ENCODE measurements at regions not wholly inside any gene's neighbourhood (a gene's known extent, or its start where the extent isn't known, plus 50 kb on each side); places are given as distances from the start of the nearest gene placed in this dataset.

- DNase-seq (ENCODE audit: low read depth in 2 of 2): no peak
Measured at GRCh38 chr10:128465697-128466096, 339.5 kb upstream of the MKI67 start.

GRCh38 chr10:128466831-128467371 lies 340.7 kb upstream of the MKI67 start:
- DNase-seq (ENCODE audit: low read depth in 2 of 2): no peak

GRCh38 chr10:128468462-128468861 lies 342.2 kb upstream of the MKI67 start:
- DNase-seq (ENCODE audit: low read depth in 2 of 2): no peak

GRCh38 chr10:128469515-128469914 lies 343.3 kb upstream of the MKI67 start:
- DNase-seq (ENCODE audit: low read depth in 2 of 2): no peak

GRCh38 chr10:128470321-128470965 lies 344.2 kb upstream of the MKI67 start:
- no peak for DNase-seq (ENCODE audit: low read depth in 2 of 2)

GRCh38 chr10:128471151-128471550 lies 344.9 kb upstream of the MKI67 start:
- DNase-seq (ENCODE audit: low read depth in 2 of 2): no peak

- no peak for DNase-seq (ENCODE audit: low read depth in 2 of 2)
Measured at GRCh38 chr10:128472196-128472595, 346.0 kb upstream of the MKI67 start.

GRCh38 chr10:128473396-128473795 lies 347.2 kb upstream of the MKI67 start:
- DNase-seq (ENCODE audit: low read depth in 2 of 2): no peak

- DNase-seq (ENCODE audit: low read depth in 2 of 2): no peak
Measured at GRCh38 chr10:128473911-128474310, 347.7 kb upstream of the MKI67 start.

GRCh38 chr10:128474571-128474970 lies 348.3 kb upstream of the MKI67 start:
- DNase-seq (ENCODE audit: low read depth in 2 of 2): no peak

- DNase-seq (ENCODE audit: low read depth in 2 of 2): no peak
Measured at GRCh38 chr10:128475686-128476367, 349.6 kb upstream of the MKI67 start.

- no peak for DNase-seq (ENCODE audit: low read depth in 2 of 2)
Measured at GRCh38 chr10:128476368-128476725, 350.1 kb upstream of the MKI67 start.

GRCh38 chr10:128476845-128477244 lies 350.6 kb upstream of the MKI67 start:
- no peak for DNase-seq (ENCODE audit: low read depth in 2 of 2)

GRCh38 chr10:128480601-128481000 lies 354.4 kb upstream of the MKI67 start:
- no peak for DNase-seq (ENCODE audit: low read depth in 2 of 2)

GRCh38 chr10:128481152-128481840 lies 355.1 kb upstream of the MKI67 start:
- DNase-seq (ENCODE audit: low read depth in 2 of 2): no peak

GRCh38 chr10:128482052-128482451 lies 355.8 kb upstream of the MKI67 start:
- no peak for DNase-seq (ENCODE audit: low read depth in 2 of 2)

GRCh38 chr10:128483216-128483615 lies 357.0 kb upstream of the MKI67 start:
- no peak for DNase-seq (ENCODE audit: low read depth in 2 of 2)

GRCh38 chr10:128484041-128484440 lies 357.8 kb upstream of the MKI67 start:
- no peak for DNase-seq (ENCODE audit: low read depth in 2 of 2)

- DNase-seq (ENCODE audit: low read depth in 2 of 2): no peak
Measured at GRCh38 chr10:128485701-128486235, 359.5 kb upstream of the MKI67 start.

- DNase-seq (ENCODE audit: low read depth in 2 of 2): no peak
Measured at GRCh38 chr10:128487517-128487916, 361.3 kb upstream of the MKI67 start.

GRCh38 chr10:128489324-128490247 lies 363.4 kb upstream of the MKI67 start:
- DNase-seq (ENCODE audit: low read depth in 2 of 2): no peak

Data from dermis microvascular lymphatic vessel endothelial cell (primary cell).